ENCODE measurements at regions not wholly inside any gene's neighbourhood (a gene's known extent, or its start where the extent isn't known, plus 50 kb on each side); places are given as distances from the start of the nearest gene placed in this dataset.

DNA sequence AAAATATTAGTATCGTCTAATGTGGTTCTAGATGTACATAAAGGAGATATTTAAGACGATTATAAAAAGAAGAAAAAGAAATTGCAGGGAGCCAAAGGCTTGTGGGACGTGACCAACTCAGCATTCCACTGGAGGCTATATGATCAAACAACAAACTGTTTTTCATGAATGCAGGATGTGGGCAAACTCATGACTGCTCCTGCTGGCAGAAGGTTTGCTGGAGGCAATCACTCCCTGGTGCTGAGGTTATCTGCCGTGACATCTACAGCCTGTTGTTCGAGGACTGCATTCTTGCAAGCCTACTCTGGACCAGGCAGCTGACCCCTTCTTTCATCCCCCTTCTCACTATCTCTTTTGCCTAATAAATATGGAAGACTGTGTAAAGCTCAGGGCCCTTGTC, 518.1 kb downstream of the UQCRFS1 start:
- no peak for TF ChIP-seq CREB1 (IDR thresholded peaks at IDR 0.05; ENCODE audit: low read depth)
- TF ChIP-seq ZBTB7A (IDR thresholded peaks at IDR 0.05; ENCODE audit: low read depth): no peak
- TF ChIP-seq NFIC (IDR thresholded peaks at IDR 0.05): no peak
- no peak for TF ChIP-seq EP300 (IDR thresholded peaks at IDR 0.05; ENCODE audit: borderline replicate concordance)
- TF ChIP-seq EGR1 (IDR thresholded peaks at IDR 0.05): no peak
- TF ChIP-seq, protein P1, sequence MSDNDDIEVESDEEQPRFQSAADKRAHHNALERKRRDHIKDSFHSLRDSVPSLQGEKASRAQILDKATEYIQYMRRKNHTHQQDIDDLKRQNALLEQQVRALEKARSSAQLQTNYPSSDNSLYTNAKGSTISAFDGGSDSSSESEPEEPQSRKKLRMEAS (IDR thresholded peaks at IDR 0.05): no peak

All from Ishikawa (cell line).